HL-60 (cell line): ENCODE measurements at regions not wholly inside any gene's neighbourhood (a gene's known extent, or its start where the extent isn't known, plus 50 kb on each side); places are given as distances from the start of the nearest gene placed in this dataset.

Experiments
- CTCF ChIP-seq: IDR thresholded peaks from one replicate; pipeline ENCODE4 v1.5.1; 2011; ENCODE audit warnings: low read length, control low read depth, inconsistent platforms; ENCODE audit not compliant: insufficient read depth
- GABPA ChIP-seq: IDR thresholded peaks from 2 replicates; pipeline ENCODE4 v1.6.1; 2012; ENCODE audit warnings: low read depth
- POLR2AphosphoS5 ChIP-seq: IDR thresholded peaks from 2 replicates; pipeline ENCODE4 v1.6.1; 2012; ENCODE audit warnings: low read depth
- REST ChIP-seq: IDR thresholded peaks from 2 replicates; pipeline ENCODE4 v1.6.1; 2012; ENCODE audit warnings: low read depth; ENCODE audit not compliant: insufficient replicate concordance

- TF ChIP-seq CTCF, result no peak
- no peak for TF ChIP-seq POLR2AphosphoS5
- no peak for TF ChIP-seq REST
- no peak for TF ChIP-seq GABPA
Observed at GRCh38 chr17:62126292-62126691, 61.2 kb upstream of the MED13 start.
